Body of pancreas (tissue), 4 donors: ENCODE measurements at regions not wholly inside any gene's neighbourhood (a gene's known extent, or its start where the extent isn't known, plus 50 kb on each side); places are given as distances from the start of the nearest gene placed in this dataset.

Source experiments
- POLR2A ChIP-seq, 3 donors: fragments of 450-650 bp; IDR thresholded peaks; one replicate each; pipeline ENCODE4 v1.6.1; 2016; ENCODE audit warnings: antibody characterized with exemption in 3 of 3, mild to moderate bottlenecking in 2 of 3
- TF ChIP-seq, protein P1 (sequence below), 7 experiments: fragments of 450-650 bp in 4 of 7; fragments of 200-600 bp in 3 of 7; sonication (generic) in 3 of 7; IDR thresholded peaks; one replicate each; pipeline ENCODE4 v1.5.1; 2016 to 2019; ENCODE audit warnings: antibody characterized with exemption in 7 of 7

DNA sequence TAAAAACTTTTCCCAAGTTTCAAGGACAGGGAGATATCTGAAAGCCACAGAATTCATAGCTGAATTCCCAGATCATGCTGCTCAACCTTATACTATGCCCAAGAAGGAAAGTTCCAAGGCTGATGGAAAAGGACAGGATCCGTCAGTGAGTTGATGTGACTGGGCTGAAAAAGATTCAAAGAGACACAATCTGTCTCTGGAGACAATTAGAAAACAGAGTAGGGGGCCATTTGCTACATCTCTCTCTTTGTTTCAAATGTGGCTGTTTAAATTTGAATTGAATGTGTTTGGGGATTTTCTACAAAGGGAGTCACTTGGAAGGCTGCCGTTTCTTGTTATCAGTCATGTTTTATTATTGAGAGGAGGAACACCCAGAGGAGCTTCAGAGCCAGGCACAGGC, 292.6 kb downstream of the NUF2 start:
- TF ChIP-seq, protein P1, sequence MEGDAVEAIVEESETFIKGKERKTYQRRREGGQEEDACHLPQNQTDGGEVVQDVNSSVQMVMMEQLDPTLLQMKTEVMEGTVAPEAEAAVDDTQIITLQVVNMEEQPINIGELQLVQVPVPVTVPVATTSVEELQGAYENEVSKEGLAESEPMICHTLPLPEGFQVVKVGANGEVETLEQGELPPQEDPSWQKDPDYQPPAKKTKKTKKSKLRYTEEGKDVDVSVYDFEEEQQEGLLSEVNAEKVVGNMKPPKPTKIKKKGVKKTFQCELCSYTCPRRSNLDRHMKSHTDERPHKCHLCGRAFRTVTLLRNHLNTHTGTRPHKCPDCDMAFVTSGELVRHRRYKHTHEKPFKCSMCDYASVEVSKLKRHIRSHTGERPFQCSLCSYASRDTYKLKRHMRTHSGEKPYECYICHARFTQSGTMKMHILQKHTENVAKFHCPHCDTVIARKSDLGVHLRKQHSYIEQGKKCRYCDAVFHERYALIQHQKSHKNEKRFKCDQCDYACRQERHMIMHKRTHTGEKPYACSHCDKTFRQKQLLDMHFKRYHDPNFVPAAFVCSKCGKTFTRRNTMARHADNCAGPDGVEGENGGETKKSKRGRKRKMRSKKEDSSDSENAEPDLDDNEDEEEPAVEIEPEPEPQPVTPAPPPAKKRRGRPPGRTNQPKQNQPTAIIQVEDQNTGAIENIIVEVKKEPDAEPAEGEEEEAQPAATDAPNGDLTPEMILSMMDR (IDR thresholded peaks at IDR 0.05), result no peak
- no peak for TF ChIP-seq POLR2A (IDR thresholded peaks at IDR 0.05)
